ENCODE measurements at regions not wholly inside any gene's neighbourhood (a gene's known extent, or its start where the extent isn't known, plus 50 kb on each side); places are given as distances from the start of the nearest gene placed in this dataset.
A peak's percentile ranks its signal among the peaks of the same experiment; 100 is the strongest.

DNA sequence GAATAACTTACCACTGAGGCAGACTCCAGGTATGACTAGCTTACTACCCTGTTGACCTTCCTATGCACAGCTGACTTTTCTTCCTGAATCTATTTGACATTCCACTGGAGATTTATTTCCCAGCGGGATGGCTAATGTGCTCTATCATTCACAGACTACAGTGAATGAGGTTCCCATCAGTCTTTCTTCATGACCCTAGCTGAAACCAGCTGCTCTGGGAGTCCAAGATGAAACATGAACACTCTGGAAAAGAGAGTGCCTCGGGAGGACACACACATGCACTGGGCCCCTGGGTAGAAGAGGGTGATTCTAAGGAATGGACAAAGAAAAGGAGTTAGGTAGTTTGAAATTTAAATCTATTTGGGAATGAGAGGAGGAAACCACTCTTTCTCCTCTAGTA, 82.6 kb upstream of the DST start:
- no peaks in the 10 kb centered on the region for H3K9me3 ChIP-seq (ENCODE audit: control insufficient read depth, low read depth, low read length)
- H3K36me3 Mint-ChIP-seq (ENCODE audit: insufficient read depth in 1 of 3, low read depth in 3 of 3), result peaks cover 13 to 19% (median 15%) of the 10 kb centered on the region in 3 experiments
- H2AFZ ChIP-seq (ENCODE audit: low read length), result no peak overlapping the region
- no peak overlapping the region for H4K8ac ChIP-seq (replicated peaks; ENCODE audit: insufficient read length, low read depth, low read length)
- no peak overlapping the region for H2AK5ac ChIP-seq (ENCODE audit: insufficient read length, low read length)
- TF ChIP-seq, protein P1, sequence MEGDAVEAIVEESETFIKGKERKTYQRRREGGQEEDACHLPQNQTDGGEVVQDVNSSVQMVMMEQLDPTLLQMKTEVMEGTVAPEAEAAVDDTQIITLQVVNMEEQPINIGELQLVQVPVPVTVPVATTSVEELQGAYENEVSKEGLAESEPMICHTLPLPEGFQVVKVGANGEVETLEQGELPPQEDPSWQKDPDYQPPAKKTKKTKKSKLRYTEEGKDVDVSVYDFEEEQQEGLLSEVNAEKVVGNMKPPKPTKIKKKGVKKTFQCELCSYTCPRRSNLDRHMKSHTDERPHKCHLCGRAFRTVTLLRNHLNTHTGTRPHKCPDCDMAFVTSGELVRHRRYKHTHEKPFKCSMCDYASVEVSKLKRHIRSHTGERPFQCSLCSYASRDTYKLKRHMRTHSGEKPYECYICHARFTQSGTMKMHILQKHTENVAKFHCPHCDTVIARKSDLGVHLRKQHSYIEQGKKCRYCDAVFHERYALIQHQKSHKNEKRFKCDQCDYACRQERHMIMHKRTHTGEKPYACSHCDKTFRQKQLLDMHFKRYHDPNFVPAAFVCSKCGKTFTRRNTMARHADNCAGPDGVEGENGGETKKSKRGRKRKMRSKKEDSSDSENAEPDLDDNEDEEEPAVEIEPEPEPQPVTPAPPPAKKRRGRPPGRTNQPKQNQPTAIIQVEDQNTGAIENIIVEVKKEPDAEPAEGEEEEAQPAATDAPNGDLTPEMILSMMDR (conservative IDR thresholded peaks at IDR 0.05), result no peak
- no peak for DNase-seq
- H3K27me3 ChIP-seq (ENCODE audit: insufficient read depth, low read length), result no peaks in the 10 kb centered on the region
- H3K4me1 Mint-ChIP-seq, result peaks cover 42 to 47% of the 10 kb centered on the region in 2 experiments
- H2BK5ac ChIP-seq (ENCODE audit: insufficient read length, low read length), result no peak overlapping the region
- no peaks in the 10 kb centered on the region for H3K23me2 ChIP-seq (ENCODE audit: insufficient read length, low read depth, low read length, poor library complexity, severe bottlenecking)
- no peak overlapping the region for H2BK120ac ChIP-seq (ENCODE audit: low read depth, low read length, poor library complexity, severe bottlenecking)
- H3K9ac ChIP-seq (ENCODE audit: extremely low read depth, insufficient read length, low read length), result no peak overlapping the region
- no peak overlapping the region for H3K4me3 Mint-ChIP-seq
- no peak overlapping the region for H3K14ac ChIP-seq (ENCODE audit: insufficient read depth, low read length)
- no peak overlapping the region for H4K91ac ChIP-seq (ENCODE audit: insufficient read length, low read depth, low read length)
- H3K27ac Mint-ChIP-seq, result peak overlapping the region; percentile 35 to 93 (median 76); a peak in 5 of 7 replicates
- no peak overlapping the region for H2BK12ac ChIP-seq (ENCODE audit: insufficient read length, low read depth, low read length)
- H2BK20ac ChIP-seq (ENCODE audit: low read depth, low read length, poor library complexity, severe bottlenecking), result no peak overlapping the region
- H2BK15ac ChIP-seq (ENCODE audit: low read depth, low read length), result no peak overlapping the region
- H3K79me1 ChIP-seq (ENCODE audit: insufficient read depth, low read depth, low read length, poor library complexity, severe bottlenecking), result peaks cover 3% of the 10 kb centered on the region
- no peaks in the 10 kb centered on the region for H3K27me3 Mint-ChIP-seq (ENCODE audit: low read depth)
- H3K4ac ChIP-seq (ENCODE audit: low read depth, low read length), result no peak overlapping the region
- H4K5ac ChIP-seq (ENCODE audit: insufficient read length, low read depth, low read length), result no peak overlapping the region
- no peak overlapping the region for H3K27ac ChIP-seq (ENCODE audit: insufficient read length, low read depth, low read length)
- H3K79me2 ChIP-seq (ENCODE audit: insufficient read depth, low read length), result peaks cover 3% of the 10 kb centered on the region; the same call in 1 of the 2 replicates
- H3K9me3 Mint-ChIP-seq, result peaks cover 11 to 14% of the 10 kb centered on the region in 2 experiments
- H3K4me2 ChIP-seq (ENCODE audit: insufficient read depth, insufficient read length, low read length), result no peak overlapping the region
- no peak overlapping the region for H3T11ph ChIP-seq (ENCODE audit: low read length)
- no peak overlapping the region for H3K56ac ChIP-seq (ENCODE audit: insufficient read length, low read depth, low read length)
- peaks cover 12% of the 10 kb centered on the region for H3K4me1 ChIP-seq (ENCODE audit: insufficient read depth, low read length)
- no peak overlapping the region for H3K23ac ChIP-seq (ENCODE audit: insufficient read length, low read depth, low read length)
- H3K18ac ChIP-seq (ENCODE audit: insufficient read length, low read depth, low read length), result no peak overlapping the region
- no peaks in the 10 kb centered on the region for H4K20me1 ChIP-seq (ENCODE audit: control insufficient read depth, insufficient read depth, insufficient read length)
- WGBS (ENCODE audit: extremely low coverage, insufficient read length, low lambda C conversion rate), result no CpG with 5 or more reads among the region's 2 CpGs
